Lower leg skin (tissue), 4 donors: ENCODE measurements at regions not wholly inside any gene's neighbourhood (a gene's known extent, or its start where the extent isn't known, plus 50 kb on each side); places are given as distances from the start of the nearest gene placed in this dataset.

Source experiments
- DNase-seq, 2 donors: peaks; one replicate each; pipeline ENCODE4 v3.0.0-alpha.2; 2019; ENCODE audit warnings: low spot score in 2 of 2
- H3K4me3 ChIP-seq: fragments of 200-600 bp; sonication (generic); 2 replicates; pipeline ENCODE4 v1.5.1; 2017; ENCODE audit warnings: mild to moderate bottlenecking, low read depth; ENCODE audit not compliant: poor library complexity, severe bottlenecking
- POLR2A ChIP-seq, 2 donors: fragments of 450-650 bp; IDR thresholded peaks; one replicate each; pipeline ENCODE4 v1.6.1; 2016 to 2017; ENCODE audit warnings: antibody characterized with exemption in 2 of 2, mild to moderate bottlenecking in 1 of 2, moderate library complexity in 1 of 2
- WGBS, 2 donors: methylation state at CpG; one replicate each; pipeline ENCODE4 v1.1.5; 2018; 5-methylcytosine and 5-hydroxymethylcytosine counted together
- intact Hi-C: fragments of 100-400 bp; cut with DNase I; formaldehyde crosslinking; loops from one replicate; pipeline ENCODE4 v1.15.0; 2023; ENCODE audit warnings: low total_unique reads
- TF ChIP-seq, protein P1 (sequence below), 3 donors: fragments of 450-650 bp; IDR thresholded peaks; one replicate each; pipeline ENCODE4 v1.5.1; 2016; ENCODE audit warnings: antibody characterized with exemption in 3 of 3, mild to moderate bottlenecking in 3 of 3, moderate library complexity in 2 of 3

- no peak for DNase-seq
- H3K4me3 ChIP-seq: no peak overlapping the region
- 69 to 70% methylated on average over 8 of the region's 8 CpGs for WGBS, 2 donors
- intact Hi-C loops: no loop called here
- TF ChIP-seq, protein P1, sequence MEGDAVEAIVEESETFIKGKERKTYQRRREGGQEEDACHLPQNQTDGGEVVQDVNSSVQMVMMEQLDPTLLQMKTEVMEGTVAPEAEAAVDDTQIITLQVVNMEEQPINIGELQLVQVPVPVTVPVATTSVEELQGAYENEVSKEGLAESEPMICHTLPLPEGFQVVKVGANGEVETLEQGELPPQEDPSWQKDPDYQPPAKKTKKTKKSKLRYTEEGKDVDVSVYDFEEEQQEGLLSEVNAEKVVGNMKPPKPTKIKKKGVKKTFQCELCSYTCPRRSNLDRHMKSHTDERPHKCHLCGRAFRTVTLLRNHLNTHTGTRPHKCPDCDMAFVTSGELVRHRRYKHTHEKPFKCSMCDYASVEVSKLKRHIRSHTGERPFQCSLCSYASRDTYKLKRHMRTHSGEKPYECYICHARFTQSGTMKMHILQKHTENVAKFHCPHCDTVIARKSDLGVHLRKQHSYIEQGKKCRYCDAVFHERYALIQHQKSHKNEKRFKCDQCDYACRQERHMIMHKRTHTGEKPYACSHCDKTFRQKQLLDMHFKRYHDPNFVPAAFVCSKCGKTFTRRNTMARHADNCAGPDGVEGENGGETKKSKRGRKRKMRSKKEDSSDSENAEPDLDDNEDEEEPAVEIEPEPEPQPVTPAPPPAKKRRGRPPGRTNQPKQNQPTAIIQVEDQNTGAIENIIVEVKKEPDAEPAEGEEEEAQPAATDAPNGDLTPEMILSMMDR (IDR thresholded peaks at IDR 0.05): no peak
- TF ChIP-seq POLR2A (IDR thresholded peaks at IDR 0.05): no peak
Observed at GRCh38 chr20:20926222-20926905, 179.8 kb downstream of the LINC00237 start.

DNA sequence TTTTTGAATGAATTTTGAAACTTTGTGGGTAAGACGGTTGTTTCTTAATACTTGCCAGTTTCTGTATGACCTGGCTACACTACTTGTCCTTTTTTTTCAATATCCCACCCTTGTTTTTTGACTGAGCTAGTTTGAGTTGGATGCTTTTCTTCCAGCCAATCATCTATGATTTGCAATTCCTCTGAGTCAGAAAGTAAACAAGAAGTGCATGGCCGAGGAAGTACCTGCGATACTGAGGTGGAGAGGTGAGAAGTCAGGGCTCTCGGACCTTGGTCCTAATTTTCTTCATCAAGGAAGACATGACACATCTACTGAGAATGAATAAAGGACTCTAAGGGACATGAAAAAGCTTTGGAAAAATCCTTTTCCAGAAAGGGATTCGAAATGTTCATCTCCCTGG lies 185.7 kb downstream of the LINC00237 start:
- intact Hi-C loops: no loop called here
- H3K4me3 ChIP-seq: no peak overlapping the region
- DNase-seq: no peak
- TF ChIP-seq, protein P1 (IDR thresholded peaks at IDR 0.05): no peak
- TF ChIP-seq POLR2A (IDR thresholded peaks at IDR 0.05): no peak
- 83 to 84% methylated on average over 5 of the region's 5 CpGs for WGBS, 2 donors

- no peak for DNase-seq
- TF ChIP-seq, protein P1 (IDR thresholded peaks at IDR 0.05): no peak
- TF ChIP-seq POLR2A (IDR thresholded peaks at IDR 0.05): no peak
- intact Hi-C loops: no loop called here
- 0 to 34% methylated on average over 1 of the region's 1 CpG for WGBS, 2 donors
- H3K4me3 ChIP-seq: no peak overlapping the region
Observed at GRCh38 chr20:20915844-20916243, 190.3 kb downstream of the LINC00237 start.

DNA sequence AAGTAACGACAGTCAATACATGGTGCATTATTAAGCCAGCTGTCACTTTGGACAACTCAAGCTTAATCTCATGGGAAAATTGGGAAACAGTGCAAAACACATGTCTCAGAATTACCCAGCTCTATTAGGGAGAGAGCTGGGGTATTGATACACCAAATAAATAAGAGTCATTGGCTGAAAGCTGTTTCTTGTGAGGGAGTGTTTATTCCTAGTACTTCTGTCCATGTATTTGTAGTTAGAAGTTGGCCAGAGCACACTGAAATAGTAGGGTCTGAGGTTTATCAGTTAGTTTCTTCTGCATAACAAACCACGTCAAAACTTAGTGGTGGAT lies 192.0 kb upstream of the RALGAPA2 start:
- intact Hi-C loops: no loop called here
- TF ChIP-seq, protein P1 (IDR thresholded peaks at IDR 0.05): no peak
- no peak for TF ChIP-seq POLR2A (IDR thresholded peaks at IDR 0.05)
- DNase-seq: no peak
- 80 to 83% methylated on average over 2 of the region's 2 CpGs for WGBS, 2 donors
- no peak overlapping the region for H3K4me3 ChIP-seq

DNA sequence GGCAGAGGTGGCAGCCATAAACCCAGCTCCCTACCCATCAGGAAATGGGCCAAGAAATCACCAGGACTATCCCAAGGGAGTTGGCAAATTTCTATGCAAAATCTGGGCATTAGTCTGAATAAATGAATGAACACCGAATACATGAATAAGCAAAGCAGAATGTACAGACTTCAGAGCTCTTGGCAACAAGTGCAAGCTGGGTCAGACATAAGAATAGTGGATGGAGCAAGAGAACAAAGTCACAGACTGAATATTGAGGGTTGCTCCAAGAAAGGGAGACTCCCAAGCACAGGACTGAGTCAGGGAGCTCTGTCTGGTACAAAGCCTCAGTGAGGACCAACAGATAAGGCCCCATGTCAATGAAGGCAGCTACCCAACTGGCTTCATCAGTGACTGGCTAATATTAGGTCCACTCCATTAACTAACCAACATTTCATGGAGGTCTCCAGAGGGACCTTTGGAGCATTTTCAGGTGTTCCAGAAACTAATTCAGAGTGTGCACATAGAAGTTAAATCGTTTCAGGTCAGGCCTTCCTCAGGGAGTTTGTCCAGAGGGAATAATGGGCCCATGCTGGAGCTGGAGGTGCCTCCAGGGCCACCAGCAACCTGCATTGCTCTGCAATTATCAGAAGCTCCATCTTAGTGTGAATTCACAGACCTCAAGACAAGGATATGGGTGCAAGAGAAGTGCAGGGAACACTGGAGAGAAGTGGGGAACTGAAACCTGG lies 191.5 kb upstream of the RALGAPA2 start:
- intact Hi-C loops: no loop called here
- no peak for DNase-seq
- H3K4me3 ChIP-seq: no peak overlapping the region
- WGBS, 2 donors: 86 to 89% methylated on average over 2 of the region's 2 CpGs
- no peak for TF ChIP-seq POLR2A (IDR thresholded peaks at IDR 0.05)
- TF ChIP-seq, protein P1 (IDR thresholded peaks at IDR 0.05): no peak
